Gastroesophageal sphincter (tissue), 3 donors: ENCODE measurements at regions not wholly inside any gene's neighbourhood (a gene's known extent, or its start where the extent isn't known, plus 50 kb on each side); places are given as distances from the start of the nearest gene placed in this dataset.

Source experiments
- EP300 ChIP-seq: sonication (generic); formaldehyde crosslinking; IDR thresholded peaks from one replicate; pipeline ENCODE4 v1.6.1; 2017; ENCODE audit warnings: antibody characterized with exemption, mild to moderate bottlenecking
- POLR2AphosphoS5 ChIP-seq: sonication (generic); formaldehyde crosslinking; IDR thresholded peaks from one replicate; pipeline ENCODE4 v1.6.1; 2017; ENCODE audit warnings: antibody characterized with exemption
- TF ChIP-seq, protein P1 (sequence below), 4 experiments: fragments of 200-600 bp in 2 of 4; fragments of 450-650 bp in 2 of 4; sonication (generic) in 1 of 4; IDR thresholded peaks; one replicate each; pipeline ENCODE4 v1.5.1; 2017 to 2019; ENCODE audit warnings: antibody characterized with exemption in 4 of 4, mild to moderate bottlenecking in 2 of 4, moderate library complexity in 2 of 4

DNA sequence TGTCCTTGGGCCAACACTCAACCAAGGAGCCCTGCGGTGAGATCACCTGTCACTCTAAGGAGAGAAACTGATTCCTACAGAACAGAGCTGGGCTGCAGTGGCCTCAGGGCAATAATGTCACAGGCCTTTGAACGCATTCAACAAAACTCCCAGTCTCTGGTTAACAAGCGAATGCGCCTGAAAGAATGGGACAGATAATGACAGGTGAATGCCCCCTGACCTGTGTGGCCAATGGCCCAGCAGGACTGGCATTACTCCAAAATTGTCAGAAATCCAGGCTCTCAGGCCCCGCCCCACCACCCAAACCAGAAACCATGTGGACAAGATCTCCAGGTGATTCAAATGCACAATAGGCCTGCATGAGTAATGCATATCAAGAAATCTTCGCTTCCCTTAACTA lies 277.7 kb upstream of the KLF6 start:
- TF ChIP-seq EP300 = no peak
- TF ChIP-seq, protein P1, sequence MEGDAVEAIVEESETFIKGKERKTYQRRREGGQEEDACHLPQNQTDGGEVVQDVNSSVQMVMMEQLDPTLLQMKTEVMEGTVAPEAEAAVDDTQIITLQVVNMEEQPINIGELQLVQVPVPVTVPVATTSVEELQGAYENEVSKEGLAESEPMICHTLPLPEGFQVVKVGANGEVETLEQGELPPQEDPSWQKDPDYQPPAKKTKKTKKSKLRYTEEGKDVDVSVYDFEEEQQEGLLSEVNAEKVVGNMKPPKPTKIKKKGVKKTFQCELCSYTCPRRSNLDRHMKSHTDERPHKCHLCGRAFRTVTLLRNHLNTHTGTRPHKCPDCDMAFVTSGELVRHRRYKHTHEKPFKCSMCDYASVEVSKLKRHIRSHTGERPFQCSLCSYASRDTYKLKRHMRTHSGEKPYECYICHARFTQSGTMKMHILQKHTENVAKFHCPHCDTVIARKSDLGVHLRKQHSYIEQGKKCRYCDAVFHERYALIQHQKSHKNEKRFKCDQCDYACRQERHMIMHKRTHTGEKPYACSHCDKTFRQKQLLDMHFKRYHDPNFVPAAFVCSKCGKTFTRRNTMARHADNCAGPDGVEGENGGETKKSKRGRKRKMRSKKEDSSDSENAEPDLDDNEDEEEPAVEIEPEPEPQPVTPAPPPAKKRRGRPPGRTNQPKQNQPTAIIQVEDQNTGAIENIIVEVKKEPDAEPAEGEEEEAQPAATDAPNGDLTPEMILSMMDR (IDR thresholded peaks at IDR 0.05) = no peak
- no peak for TF ChIP-seq POLR2AphosphoS5
